Mesenchymal stem cell (in vitro differentiated cells and primary cell): ENCODE measurements at regions not wholly inside any gene's neighbourhood (a gene's known extent, or its start where the extent isn't known, plus 50 kb on each side); places are given as distances from the start of the nearest gene placed in this dataset.

Experiments
- DNase-seq: peaks from one replicate; pipeline ENCODE4 v3.0.0-alpha.2; 2013
- H2AFZ ChIP-seq: one replicate; pipeline ENCODE4 v1.6.1; 2013; ENCODE audit warnings: low read depth, mild to moderate bottlenecking, control low read depth, inconsistent platforms, low read length, moderate library complexity
- H2AK5ac ChIP-seq: 2 replicates; pipeline ENCODE4 v1.6.1; 2013; ENCODE audit warnings: low read length, moderate library complexity, mild to moderate bottlenecking, inconsistent platforms; ENCODE audit not compliant: severe bottlenecking
- H2BK120ac ChIP-seq: one replicate; pipeline ENCODE4 v1.6.1; 2013; ENCODE audit warnings: low read depth, mild to moderate bottlenecking, inconsistent platforms, low read length, moderate library complexity
- H2BK12ac ChIP-seq, 2 experiments: one replicate each; pipeline ENCODE4 v1.6.1; 2013; ENCODE audit warnings: inconsistent platforms in 2 of 2, low read length in 2 of 2, mild to moderate bottlenecking in 2 of 2, moderate library complexity in 2 of 2, control low read depth in 1 of 2
- H2BK15ac ChIP-seq: one replicate; pipeline ENCODE4 v1.6.1; 2013; ENCODE audit warnings: mild to moderate bottlenecking, low read depth, inconsistent platforms; ENCODE audit not compliant: poor library complexity, severe bottlenecking
- H2BK5ac ChIP-seq: 2 replicates; pipeline ENCODE4 v1.6.1; 2013; ENCODE audit warnings: low read depth, mild to moderate bottlenecking, low read length, control low read depth, inconsistent platforms; ENCODE audit not compliant: poor library complexity, severe bottlenecking
- H3K14ac ChIP-seq, 2 experiments: one replicate each; pipeline ENCODE4 v1.6.1; 2013; ENCODE audit warnings: inconsistent platforms in 2 of 2, low read length in 2 of 2, control low read depth in 1 of 2, mild to moderate bottlenecking in 1 of 2, moderate library complexity in 1 of 2
- H3K18ac ChIP-seq, 2 experiments: one replicate each; pipeline ENCODE4 v1.6.1; 2013; ENCODE audit warnings: inconsistent platforms in 2 of 2, low read length in 2 of 2, control low read depth in 1 of 2, low read depth in 1 of 2, mild to moderate bottlenecking in 1 of 2
- H3K23ac ChIP-seq, 2 experiments: one replicate each; pipeline ENCODE4 v1.6.1; 2013; ENCODE audit warnings: inconsistent platforms in 2 of 2, low read length in 2 of 2, mild to moderate bottlenecking in 2 of 2, moderate library complexity in 2 of 2, control low read depth in 1 of 2
- H3K27ac ChIP-seq: 2 replicates; pipeline ENCODE4 v1.5.1; 2013; ENCODE audit warnings: mild to moderate bottlenecking, moderate library complexity, low read length, control low read depth, inconsistent platforms; ENCODE audit not compliant: poor library complexity, severe bottlenecking
- H3K27me3 ChIP-seq, 2 experiments: 2 replicates each; pipeline versions ENCODE4 v1.6.1 to v1.7.0; 2013; ENCODE audit warnings: low read length in 2 of 2, mild to moderate bottlenecking in 2 of 2, moderate library complexity in 2 of 2, control low read depth in 1 of 2, inconsistent platforms in 1 of 2; ENCODE audit not compliant: control insufficient read depth in 1 of 2, insufficient read depth in 1 of 2
- H3K36me3 ChIP-seq, 2 experiments: 2 replicates each; pipeline versions ENCODE4 v1.6.1 to v1.7.0; 2013; ENCODE audit warnings: low read length in 2 of 2, control low read depth in 1 of 2, inconsistent platforms in 1 of 2, low read depth in 1 of 2, mild to moderate bottlenecking in 1 of 2; ENCODE audit not compliant: insufficient read depth in 2 of 2, control insufficient read depth in 1 of 2
- H3K4ac ChIP-seq, 2 experiments: one replicate each; pipeline ENCODE4 v1.6.1; 2013; ENCODE audit warnings: inconsistent platforms in 2 of 2, low read length in 2 of 2, mild to moderate bottlenecking in 2 of 2, moderate library complexity in 2 of 2, control low read depth in 1 of 2, low read depth in 1 of 2
- H3K4me1 ChIP-seq: 2 replicates; pipeline ENCODE4 v1.6.1; 2013; ENCODE audit warnings: low read depth, low read length, control low read depth; ENCODE audit not compliant: control insufficient read depth, insufficient read depth
- H3K4me2 ChIP-seq: 2 replicates; pipeline ENCODE4 v1.6.1; 2013; ENCODE audit warnings: low read length, mild to moderate bottlenecking, inconsistent platforms; ENCODE audit not compliant: poor library complexity, severe bottlenecking
- H3K4me3 ChIP-seq, 2 experiments: 2 replicates each; pipeline versions ENCODE4 v1.5.1 to v1.7.0; 2013; ENCODE audit warnings: low read length in 2 of 2, mild to moderate bottlenecking in 2 of 2, control low read depth in 1 of 2, low read depth in 1 of 2; ENCODE audit not compliant: insufficient read depth in 1 of 2
- H3K79me1 ChIP-seq: replicated peaks from 2 replicates; pipeline ENCODE4 v1.6.1; 2013; ENCODE audit warnings: mild to moderate bottlenecking, control low read depth, low read length, inconsistent platforms; ENCODE audit not compliant: poor library complexity, severe bottlenecking
- H3K9ac ChIP-seq: 2 replicates; pipeline ENCODE4 v1.7.0; 2013; ENCODE audit warnings: mild to moderate bottlenecking, low read length, moderate library complexity
- H3K9me3 ChIP-seq: 2 replicates; pipeline ENCODE4 v1.7.0; 2013; ENCODE audit warnings: mild to moderate bottlenecking, low read length; ENCODE audit not compliant: control insufficient read depth
- H4K8ac ChIP-seq: one replicate; pipeline ENCODE4 v1.6.1; 2013; ENCODE audit warnings: inconsistent platforms, mild to moderate bottlenecking, low read length, moderate library complexity
- H4K91ac ChIP-seq: one replicate; pipeline ENCODE4 v1.6.1; 2013; ENCODE audit warnings: mild to moderate bottlenecking, low read length, inconsistent platforms
- WGBS: methylation state at CpG from one replicate; pipeline ENCODE4 v1.1.7; 2013; ENCODE audit warnings: mixed read lengths; 5-methylcytosine and 5-hydroxymethylcytosine counted together

DNA sequence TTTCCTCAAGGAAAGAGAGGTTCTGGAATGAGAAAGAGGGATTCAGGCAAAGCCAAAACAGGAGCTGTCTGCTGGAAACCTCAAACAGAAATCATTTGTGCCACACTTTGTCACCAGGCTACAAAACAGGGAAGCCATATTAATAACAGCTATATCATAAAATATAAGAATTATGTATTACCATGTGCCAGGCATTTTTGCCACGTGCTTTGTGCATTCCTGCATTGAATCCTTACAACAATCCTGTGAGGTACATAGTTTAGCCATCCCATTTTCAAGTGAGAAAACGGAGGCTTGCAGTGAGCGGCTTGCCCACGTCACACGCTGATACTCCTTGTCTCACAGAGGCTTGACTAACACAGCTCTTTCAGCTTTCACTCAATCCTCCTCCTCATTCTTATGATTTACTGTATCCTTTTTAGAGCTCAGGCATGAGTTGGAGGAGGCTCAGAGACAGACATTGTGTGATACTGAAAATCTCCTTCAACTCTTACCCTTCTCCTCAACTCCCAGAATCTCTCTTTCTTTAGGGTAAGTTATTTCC, 148.4 kb upstream of the MEX3C start:
- H2BK12ac ChIP-seq, result no peak overlapping the region
- peaks cover 2% of the 10 kb centered on the region for H3K4me1 ChIP-seq

DNA sequence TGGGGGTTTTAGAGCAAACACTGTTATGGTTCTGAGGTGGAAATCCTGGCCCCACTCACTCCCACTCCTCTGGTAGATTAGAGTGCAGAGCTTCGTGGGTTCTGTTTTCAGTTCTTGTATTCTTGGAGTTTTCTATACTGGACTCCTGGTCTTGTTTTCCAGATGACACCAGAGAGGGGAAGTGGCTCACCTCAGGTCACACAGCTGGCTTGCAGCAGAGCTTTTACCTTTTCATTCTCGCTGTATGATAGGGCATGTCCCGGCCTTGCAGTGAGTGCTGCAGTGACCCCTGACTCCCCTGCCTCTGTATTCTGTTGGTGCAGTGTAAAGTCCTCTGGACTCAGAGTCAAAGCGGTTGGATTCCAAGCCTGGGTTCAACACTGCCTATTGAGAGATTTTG, 148.9 kb upstream of the MEX3C start:
- Histone ChIP-seq H3K79me1 (no peaks in the 10 kb centered on the region), H3K4me2 (no peak overlapping the region), H3K9ac (no peak overlapping the region), H3K27ac (no peak overlapping the region), H3K14ac (peak overlapping the region in 1 of 2 experiments; percentile 12), H2BK12ac (no peak overlapping the region), H3K4me1 (peaks cover 2% of the 10 kb centered on the region), H3K4me3 (no peak overlapping the region), H2AFZ (no peak overlapping the region), H3K27me3 (no peaks in the 10 kb centered on the region), H3K36me3 (no peaks in the 10 kb centered on the region), H2AK5ac (no peak overlapping the region), H3K18ac (no peak overlapping the region), H4K91ac (no peak overlapping the region), H2BK5ac (no peak overlapping the region), H3K23ac (no peak overlapping the region), H3K4ac (no peak overlapping the region), H3K9me3 (no peaks in the 10 kb centered on the region), H2BK15ac (no peak overlapping the region), H4K8ac (no peak overlapping the region), H2BK120ac (no peak overlapping the region)
- no peak for DNase-seq
- 89% methylated on average over 4 of the region's 4 CpGs for WGBS

More for the DNA sequence above, 148.4 kb upstream of the MEX3C start:
- Histone ChIP-seq H4K8ac (no peak overlapping the region), H4K91ac (no peak overlapping the region), H3K4me2 (no peak overlapping the region), H2AFZ (no peak overlapping the region), H2BK15ac (no peak overlapping the region), H2BK120ac (no peak overlapping the region), H3K27me3 (no peaks in the 10 kb centered on the region), H2AK5ac (no peak overlapping the region), H3K18ac (no peak overlapping the region), H2BK5ac (no peak overlapping the region), H3K4me3 (no peak overlapping the region), H3K9ac (no peak overlapping the region), H3K27ac (no peak overlapping the region), H3K14ac (no peak overlapping the region), H3K9me3 (no peaks in the 10 kb centered on the region), H3K36me3 (no peaks in the 10 kb centered on the region), H3K23ac (no peak overlapping the region), H3K4ac (no peak overlapping the region), H3K79me1 (no peaks in the 10 kb centered on the region)
- WGBS, result 84% methylated on average over 5 of the region's 5 CpGs
- no peak for DNase-seq

DNA sequence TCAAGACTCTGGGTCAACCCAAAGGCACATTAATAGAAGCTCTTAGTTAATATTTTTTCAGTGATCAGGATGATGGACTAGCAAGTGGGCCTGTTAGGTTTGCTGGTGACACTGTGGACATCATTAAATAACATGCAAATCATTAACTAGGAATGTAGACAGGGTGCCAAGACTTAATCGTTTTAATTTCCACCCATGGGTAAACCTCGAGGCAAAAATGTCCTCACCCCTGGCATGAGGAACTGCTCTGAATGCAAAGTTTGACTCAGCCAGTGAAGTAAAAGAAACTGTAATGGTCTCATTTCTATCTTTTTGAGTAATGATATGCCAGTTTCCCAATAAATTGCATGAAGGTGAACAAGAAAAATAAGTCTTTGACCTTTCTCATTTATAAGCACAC, 152.6 kb upstream of the MEX3C start:
- H4K8ac ChIP-seq, result no peak overlapping the region
- H3K4ac ChIP-seq, result no peak overlapping the region
- no peak overlapping the region for H2BK15ac ChIP-seq
- no peaks in the 10 kb centered on the region for H3K36me3 ChIP-seq
- no peak overlapping the region for H3K18ac ChIP-seq
- H3K4me2 ChIP-seq, result no peak overlapping the region
- no peak overlapping the region for H2BK120ac ChIP-seq
- H3K9me3 ChIP-seq, result no peaks in the 10 kb centered on the region
- no peak overlapping the region for H2BK12ac ChIP-seq
- no peak overlapping the region for H2BK5ac ChIP-seq
- H2AK5ac ChIP-seq, result no peak overlapping the region
- H3K14ac ChIP-seq, result no peak overlapping the region
- no peaks in the 10 kb centered on the region for H3K4me1 ChIP-seq
- H3K27me3 ChIP-seq, result no peaks in the 10 kb centered on the region
- no peak overlapping the region for H3K27ac ChIP-seq
- no peak overlapping the region for H3K23ac ChIP-seq
- no peak overlapping the region for H4K91ac ChIP-seq
- 89% methylated on average over 2 of the region's 2 CpGs for WGBS
- H3K4me3 ChIP-seq, result no peak overlapping the region
- no peak overlapping the region for H2AFZ ChIP-seq
- no peaks in the 10 kb centered on the region for H3K79me1 ChIP-seq
- no peak overlapping the region for H3K9ac ChIP-seq
- DNase-seq, result no peak

GRCh38 chr18:51355841-51356240, 158.4 kb upstream of the MEX3C start:
- H3K23ac ChIP-seq, result no peak overlapping the region
- H3K4me2 ChIP-seq, result no peak overlapping the region
- no peak for DNase-seq
- no peak overlapping the region for H2AK5ac ChIP-seq
- no peaks in the 10 kb centered on the region for H3K36me3 ChIP-seq
- H2AFZ ChIP-seq, result no peak overlapping the region
- no peak overlapping the region for H2BK15ac ChIP-seq
- H3K9me3 ChIP-seq, result no peaks in the 10 kb centered on the region
- no peaks in the 10 kb centered on the region for H3K79me1 ChIP-seq
- H3K4me3 ChIP-seq, result no peak overlapping the region
- no peak overlapping the region for H4K91ac ChIP-seq
- H3K18ac ChIP-seq, result no peak overlapping the region
- WGBS, result 45% methylated on average over 1 of the region's 2 CpGs
- H3K9ac ChIP-seq, result no peak overlapping the region
- H2BK5ac ChIP-seq, result no peak overlapping the region
- H3K14ac ChIP-seq, result no peak overlapping the region
- no peak overlapping the region for H3K4ac ChIP-seq
- no peak overlapping the region for H3K27ac ChIP-seq
- H3K27me3 ChIP-seq, result no peaks in the 10 kb centered on the region
- no peak overlapping the region for H2BK120ac ChIP-seq
- H4K8ac ChIP-seq, result no peak overlapping the region
- no peak overlapping the region for H2BK12ac ChIP-seq
- no peaks in the 10 kb centered on the region for H3K4me1 ChIP-seq
